Peyer's patch (tissue), 4 donors: ENCODE measurements at regions not wholly inside any gene's neighbourhood (a gene's known extent, or its start where the extent isn't known, plus 50 kb on each side); places are given as distances from the start of the nearest gene placed in this dataset.

Experiments used
- POLR2A ChIP-seq, 2 donors: fragments of 450-650 bp; IDR thresholded peaks; one replicate each; pipeline ENCODE4 v1.5.1; 2017; ENCODE audit warnings: antibody characterized with exemption in 2 of 2, mild to moderate bottlenecking in 2 of 2, moderate library complexity in 2 of 2
- TF ChIP-seq, protein P1 (sequence below), 6 experiments: fragments of 450-650 bp in 4 of 6; fragments of 200-600 bp in 2 of 6; sonication (generic) in 1 of 6; IDR thresholded peaks; one replicate each; pipeline ENCODE4 v1.5.1; 2017 to 2019; ENCODE audit warnings: antibody characterized with exemption in 6 of 6, mild to moderate bottlenecking in 3 of 6, moderate library complexity in 1 of 6

GRCh38 chr20:60857708-60858107 lies 394.4 kb upstream of the CDH4 start:
- TF ChIP-seq, protein P1, sequence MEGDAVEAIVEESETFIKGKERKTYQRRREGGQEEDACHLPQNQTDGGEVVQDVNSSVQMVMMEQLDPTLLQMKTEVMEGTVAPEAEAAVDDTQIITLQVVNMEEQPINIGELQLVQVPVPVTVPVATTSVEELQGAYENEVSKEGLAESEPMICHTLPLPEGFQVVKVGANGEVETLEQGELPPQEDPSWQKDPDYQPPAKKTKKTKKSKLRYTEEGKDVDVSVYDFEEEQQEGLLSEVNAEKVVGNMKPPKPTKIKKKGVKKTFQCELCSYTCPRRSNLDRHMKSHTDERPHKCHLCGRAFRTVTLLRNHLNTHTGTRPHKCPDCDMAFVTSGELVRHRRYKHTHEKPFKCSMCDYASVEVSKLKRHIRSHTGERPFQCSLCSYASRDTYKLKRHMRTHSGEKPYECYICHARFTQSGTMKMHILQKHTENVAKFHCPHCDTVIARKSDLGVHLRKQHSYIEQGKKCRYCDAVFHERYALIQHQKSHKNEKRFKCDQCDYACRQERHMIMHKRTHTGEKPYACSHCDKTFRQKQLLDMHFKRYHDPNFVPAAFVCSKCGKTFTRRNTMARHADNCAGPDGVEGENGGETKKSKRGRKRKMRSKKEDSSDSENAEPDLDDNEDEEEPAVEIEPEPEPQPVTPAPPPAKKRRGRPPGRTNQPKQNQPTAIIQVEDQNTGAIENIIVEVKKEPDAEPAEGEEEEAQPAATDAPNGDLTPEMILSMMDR (IDR thresholded peaks at IDR 0.05): no peak
- no peak for TF ChIP-seq POLR2A (IDR thresholded peaks at IDR 0.05)
